ENCODE measurements at regions not wholly inside any gene's neighbourhood (a gene's known extent, or its start where the extent isn't known, plus 50 kb on each side); places are given as distances from the start of the nearest gene placed in this dataset.

DNA sequence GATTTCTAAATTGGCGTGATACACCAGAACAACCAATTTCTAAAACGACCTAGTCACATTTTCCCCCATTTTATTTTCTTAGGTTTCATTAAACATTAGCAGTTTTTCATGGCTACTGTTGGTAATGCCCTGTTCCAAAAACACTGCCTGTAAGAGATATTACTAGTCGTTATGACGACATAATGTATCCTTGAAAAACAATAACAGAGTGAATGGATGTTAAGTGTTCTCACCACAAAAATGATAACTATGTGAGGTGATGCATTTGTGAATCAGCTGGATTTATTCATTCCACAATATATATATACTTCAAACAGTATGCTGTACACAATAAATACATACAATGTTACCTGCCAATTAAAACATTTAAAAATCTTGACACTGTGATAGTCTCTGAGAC lies 1147.6 kb upstream of the PCDH10 start:
- TF ChIP-seq, protein P1, sequence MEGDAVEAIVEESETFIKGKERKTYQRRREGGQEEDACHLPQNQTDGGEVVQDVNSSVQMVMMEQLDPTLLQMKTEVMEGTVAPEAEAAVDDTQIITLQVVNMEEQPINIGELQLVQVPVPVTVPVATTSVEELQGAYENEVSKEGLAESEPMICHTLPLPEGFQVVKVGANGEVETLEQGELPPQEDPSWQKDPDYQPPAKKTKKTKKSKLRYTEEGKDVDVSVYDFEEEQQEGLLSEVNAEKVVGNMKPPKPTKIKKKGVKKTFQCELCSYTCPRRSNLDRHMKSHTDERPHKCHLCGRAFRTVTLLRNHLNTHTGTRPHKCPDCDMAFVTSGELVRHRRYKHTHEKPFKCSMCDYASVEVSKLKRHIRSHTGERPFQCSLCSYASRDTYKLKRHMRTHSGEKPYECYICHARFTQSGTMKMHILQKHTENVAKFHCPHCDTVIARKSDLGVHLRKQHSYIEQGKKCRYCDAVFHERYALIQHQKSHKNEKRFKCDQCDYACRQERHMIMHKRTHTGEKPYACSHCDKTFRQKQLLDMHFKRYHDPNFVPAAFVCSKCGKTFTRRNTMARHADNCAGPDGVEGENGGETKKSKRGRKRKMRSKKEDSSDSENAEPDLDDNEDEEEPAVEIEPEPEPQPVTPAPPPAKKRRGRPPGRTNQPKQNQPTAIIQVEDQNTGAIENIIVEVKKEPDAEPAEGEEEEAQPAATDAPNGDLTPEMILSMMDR (IDR thresholded peaks at IDR 0.05), result no peak
- TF ChIP-seq POLR2A (IDR thresholded peaks at IDR 0.05), result no peak
- TF ChIP-seq POLR2AphosphoS5 (IDR thresholded peaks at IDR 0.05), result no peak

Measured in prostate gland (tissue), 2 donors.